CD4-positive, alpha-beta T cell (primary cell): ENCODE measurements at regions not wholly inside any gene's neighbourhood (a gene's known extent, or its start where the extent isn't known, plus 50 kb on each side); places are given as distances from the start of the nearest gene placed in this dataset.

Experiments
- ATAC-seq: fragments of 200-7000 bp; cut with Tn5 transposase; one replicate; pipeline ENCODE4 v1.10.0; 2022; ENCODE audit warnings: mild to moderate bottlenecking; ENCODE audit not compliant: poor library complexity
- CTCF ChIA-PET: fragments of 350-600 bp; sonication (Branson Sonifier 250); formaldehyde crosslinking; loops from one replicate; lab custom pipeline; 2021; ENCODE audit warnings: antibody characterized with exemption, inconsistent platforms; lab: Charles Lee
- POLR2A ChIA-PET: fragments of 350-600 bp; sonication (Branson Sonifier 250); formaldehyde crosslinking; loops from one replicate; lab custom pipeline; 2021; ENCODE audit warnings: antibody characterized with exemption, inconsistent platforms; lab: Charles Lee
- DNase-seq, 14 experiments: peaks; one replicate each; pipeline ENCODE4 v3.0.0-alpha.2; 2013 to 2020; ENCODE audit warnings: mixed read lengths in 2 of 14
- H3K27ac ChIP-seq, 2 donors: one replicate each; pipeline versions ENCODE4 v1.5.1 to v1.7.0; 2013; ENCODE audit warnings: low read length in 2 of 2, low read depth in 1 of 2, mild to moderate bottlenecking in 1 of 2
- H3K27me3 ChIP-seq, 2 experiments: 1 replicate in 1 of 2; 2 replicates in 1 of 2; pipeline versions ENCODE4 v1.6.1 to v1.7.0; 2013; ENCODE audit warnings: low read length in 2 of 2, control low read depth in 1 of 2, mild to moderate bottlenecking in 1 of 2, moderate library complexity in 1 of 2; ENCODE audit not compliant: insufficient read depth in 2 of 2, control insufficient read depth in 1 of 2
- H3K36me3 ChIP-seq: one replicate; pipeline ENCODE4 v1.6.1; 2013; ENCODE audit warnings: low read length, control low read depth; ENCODE audit not compliant: insufficient read depth
- H3K4me1 ChIP-seq: one replicate; pipeline ENCODE4 v1.6.1; 2013; ENCODE audit warnings: low read length, control low read depth; ENCODE audit not compliant: insufficient read depth
- H3K4me3 ChIP-seq: one replicate; pipeline ENCODE4 v1.5.1; 2013; ENCODE audit warnings: mild to moderate bottlenecking, low read length, moderate library complexity
- H3K9me3 ChIP-seq, 2 experiments: 1 replicate in 1 of 2; 2 replicates in 1 of 2; pipeline versions ENCODE4 v1.6.1 to v1.7.0; 2013; ENCODE audit warnings: low read length in 2 of 2, mild to moderate bottlenecking in 2 of 2, control low read depth in 1 of 2, moderate library complexity in 1 of 2; ENCODE audit not compliant: control insufficient read depth in 1 of 2, insufficient read depth in 1 of 2
- H3K27ac Mint-ChIP-seq: one replicate; pipeline ENCODE4 v1.8.0; 2020; ENCODE audit warnings: mixed read lengths
- H3K27me3 Mint-ChIP-seq: one replicate; pipeline ENCODE4 v1.8.0; 2021; ENCODE audit warnings: mixed read lengths
- H3K36me3 Mint-ChIP-seq: one replicate; pipeline ENCODE4 v1.8.0; 2021; ENCODE audit warnings: low read depth, mixed read lengths
- H3K4me1 Mint-ChIP-seq: one replicate; pipeline ENCODE4 v1.8.0; 2021; ENCODE audit warnings: low read depth, mixed read lengths
- H3K4me3 Mint-ChIP-seq: one replicate; pipeline ENCODE4 v1.8.0; 2020; ENCODE audit warnings: mild to moderate bottlenecking, mixed read lengths
- H3K9me3 Mint-ChIP-seq: one replicate; pipeline ENCODE4 v1.8.0; 2020; ENCODE audit warnings: mixed read lengths
- intact Hi-C, 2 experiments: fragments of 100-400 bp; cut with DNase I in 1 of 2; cut with micrococcal nuclease in 1 of 2; formaldehyde crosslinking; loops; one replicate each; pipeline versions ENCODE4 v1.15.1 to v1.9.0; 2023 to 2025; cut with DNase I, micrococcal nuclease
- TF ChIP-seq, protein P1 (sequence below): fragments of 200-600 bp; IDR thresholded peaks from one replicate; pipeline ENCODE4 v1.8.0; 2022; ENCODE audit warnings: antibody characterized with exemption, mild to moderate bottlenecking

GRCh38 chr7:11252705-11253272, 279.1 kb downstream of the PHF14 start:
- no peaks in the 10 kb centered on the region for H3K9me3 Mint-ChIP-seq
- TF ChIP-seq, protein P1, sequence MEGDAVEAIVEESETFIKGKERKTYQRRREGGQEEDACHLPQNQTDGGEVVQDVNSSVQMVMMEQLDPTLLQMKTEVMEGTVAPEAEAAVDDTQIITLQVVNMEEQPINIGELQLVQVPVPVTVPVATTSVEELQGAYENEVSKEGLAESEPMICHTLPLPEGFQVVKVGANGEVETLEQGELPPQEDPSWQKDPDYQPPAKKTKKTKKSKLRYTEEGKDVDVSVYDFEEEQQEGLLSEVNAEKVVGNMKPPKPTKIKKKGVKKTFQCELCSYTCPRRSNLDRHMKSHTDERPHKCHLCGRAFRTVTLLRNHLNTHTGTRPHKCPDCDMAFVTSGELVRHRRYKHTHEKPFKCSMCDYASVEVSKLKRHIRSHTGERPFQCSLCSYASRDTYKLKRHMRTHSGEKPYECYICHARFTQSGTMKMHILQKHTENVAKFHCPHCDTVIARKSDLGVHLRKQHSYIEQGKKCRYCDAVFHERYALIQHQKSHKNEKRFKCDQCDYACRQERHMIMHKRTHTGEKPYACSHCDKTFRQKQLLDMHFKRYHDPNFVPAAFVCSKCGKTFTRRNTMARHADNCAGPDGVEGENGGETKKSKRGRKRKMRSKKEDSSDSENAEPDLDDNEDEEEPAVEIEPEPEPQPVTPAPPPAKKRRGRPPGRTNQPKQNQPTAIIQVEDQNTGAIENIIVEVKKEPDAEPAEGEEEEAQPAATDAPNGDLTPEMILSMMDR, result no peak
- CTCF ChIA-PET, result no interaction called here

GRCh38 chr7:11256501-11256900, 282.8 kb downstream of the PHF14 start:
- no peak overlapping the region for H3K27ac Mint-ChIP-seq
- ChIA-PET POLR2A (no interaction called here), CTCF (no interaction called here)
- no peaks in the 10 kb centered on the region for H3K9me3 Mint-ChIP-seq
- TF ChIP-seq, protein P1, result no peak
- intact Hi-C loops, result no loop called here
- DNase-seq, result no peak
- Histone ChIP-seq H3K36me3 (no peaks in the 10 kb centered on the region), H3K4me3 (no peak overlapping the region), H3K9me3 (no peaks in the 10 kb centered on the region), H3K27me3 (no peaks in the 10 kb centered on the region), H3K4me1 (no peaks in the 10 kb centered on the region), H3K27ac (no peak overlapping the region)
- no peaks in the 10 kb centered on the region for H3K36me3 Mint-ChIP-seq
- no peak overlapping the region for H3K4me3 Mint-ChIP-seq
- no peaks in the 10 kb centered on the region for H3K4me1 Mint-ChIP-seq
- peaks cover 6% of the 10 kb centered on the region for H3K27me3 Mint-ChIP-seq
- no peak for ATAC-seq

More at GRCh38 chr7:11252705-11253272, 279.1 kb downstream of the PHF14 start:
- peaks cover 15% of the 10 kb centered on the region for H3K27me3 Mint-ChIP-seq
- Histone ChIP-seq H3K9me3 (no peaks in the 10 kb centered on the region), H3K27ac (no peak overlapping the region), H3K4me1 (no peaks in the 10 kb centered on the region), H3K27me3 (no peaks in the 10 kb centered on the region), H3K36me3 (no peaks in the 10 kb centered on the region), H3K4me3 (no peak overlapping the region)
- ATAC-seq, result no peak
- no peaks in the 10 kb centered on the region for H3K36me3 Mint-ChIP-seq
- POLR2A ChIA-PET, result no interaction called here
- intact Hi-C loops, result no loop called here
- H3K27ac Mint-ChIP-seq, result no peak overlapping the region
- no peak for DNase-seq
- H3K4me1 Mint-ChIP-seq, result no peaks in the 10 kb centered on the region
- H3K4me3 Mint-ChIP-seq, result no peak overlapping the region

DNA sequence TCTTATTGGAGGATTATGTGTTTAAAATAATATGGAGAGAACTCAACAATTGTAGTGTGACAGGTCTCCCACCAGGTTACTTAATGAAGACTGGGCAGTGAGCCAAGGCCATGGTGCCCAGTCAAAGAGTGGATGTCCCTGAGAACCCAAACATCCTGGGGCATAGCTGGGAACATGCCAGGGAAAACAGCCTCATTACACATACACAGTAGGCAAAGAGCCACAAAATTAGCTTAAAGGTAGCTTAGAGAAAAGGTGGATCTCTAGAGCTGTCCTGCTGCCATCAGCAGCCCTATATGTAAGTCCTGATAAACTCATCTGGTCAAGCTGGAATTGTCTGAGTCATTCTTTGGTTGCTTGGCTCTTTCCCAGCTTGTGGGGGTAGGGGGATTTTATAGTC, 287.8 kb downstream of the PHF14 start:
- no peaks in the 10 kb centered on the region for H3K27me3 ChIP-seq
- no peak overlapping the region for H3K4me3 Mint-ChIP-seq
- no peaks in the 10 kb centered on the region for H3K36me3 ChIP-seq
- H3K36me3 Mint-ChIP-seq, result no peaks in the 10 kb centered on the region
- no peak overlapping the region for H3K27ac ChIP-seq
- no peaks in the 10 kb centered on the region for H3K4me1 ChIP-seq
- H3K4me3 ChIP-seq, result no peak overlapping the region
- TF ChIP-seq, protein P1, result no peak
- H3K9me3 Mint-ChIP-seq, result no peaks in the 10 kb centered on the region
- no peaks in the 10 kb centered on the region for H3K4me1 Mint-ChIP-seq
- intact Hi-C loops, result no loop called here
- DNase-seq, result no peak
- H3K9me3 ChIP-seq, result no peaks in the 10 kb centered on the region
- POLR2A ChIA-PET, result no interaction called here
- CTCF ChIA-PET, result no interaction called here
- H3K27me3 Mint-ChIP-seq, result no peaks in the 10 kb centered on the region
- no peak overlapping the region for H3K27ac Mint-ChIP-seq
- ATAC-seq, result no peak
